ENCODE measurements at regions not wholly inside any gene's neighbourhood (a gene's known extent, or its start where the extent isn't known, plus 50 kb on each side); places are given as distances from the start of the nearest gene placed in this dataset.
"Not testable (repeated sequence)": the region's sequence is repeated elsewhere in the genome, so short reads cannot be mapped to it uniquely, and the experiment has no call there.

GRCh38 chr3:184498986-184499606 is 62.5 kb upstream of the EPHB3 start:
- Histone ChIP-seq H3K27me3 (ENCODE audit: control insufficient read depth, insufficient read depth, low read length) (peaks cover 6% of the 10 kb centered on the region), H3K36me3 (ENCODE audit: control insufficient read depth, insufficient read depth, low read length) (no peaks in the 10 kb centered on the region), H3K4me3 (ENCODE audit: low read depth, low read length) (no peak overlapping the region)
- ChIA-PET POLR2A (no interaction called here), CTCF (interaction anchor here (1.2 to 2.7 kb wide), 3 partner anchors 12 to 121 kb away, joined by 3 to 10 read pairs (median 3); partner anchors contain the start of gene THPO)
- no peak for TF ChIP-seq CTCF (IDR thresholded peaks at IDR 0.05; ENCODE audit: insufficient read depth, low read depth, low read length)
- DNase-seq (ENCODE audit: low read depth) = no peak

- CTCF ChIA-PET = interaction anchor here (0.8 to 2.7 kb wide), 5 partner anchors 13 to 123 kb away, joined by 3 to 10 read pairs (median 3); partner anchors contain the start of gene THPO
- Histone ChIP-seq H3K4me3 (ENCODE audit: low read depth, low read length) (no peak overlapping the region), H3K27me3 (ENCODE audit: control insufficient read depth, insufficient read depth, low read length) (peaks cover 6% of the 10 kb centered on the region), H3K36me3 (ENCODE audit: control insufficient read depth, insufficient read depth, low read length) (no peaks in the 10 kb centered on the region)
- POLR2A ChIA-PET = no interaction called here
- TF ChIP-seq CTCF (IDR thresholded peaks at IDR 0.05; ENCODE audit: insufficient read depth, low read depth, low read length) = no peak
- DNase-seq (ENCODE audit: low read depth) = no peak
Measured at GRCh38 chr3:184500344-184500923, 61.2 kb upstream of the EPHB3 start.

GRCh38 chr3:184502123-184502667 is 59.4 kb upstream of the EPHB3 start:
- peaks cover 9% of the 10 kb centered on the region for H3K27me3 ChIP-seq (ENCODE audit: control insufficient read depth, insufficient read depth, low read length)
- no peak overlapping the region for H3K4me3 ChIP-seq (ENCODE audit: low read depth, low read length)
- no peak for DNase-seq (ENCODE audit: low read depth)
- CTCF ChIA-PET = interaction anchor here (0.7 kb wide), 1 partner anchor 16 kb away, joined by 3 read pairs; no protein-coding TSS in a partner anchor
- no peaks in the 10 kb centered on the region for H3K36me3 ChIP-seq (ENCODE audit: control insufficient read depth, insufficient read depth, low read length)
- POLR2A ChIA-PET = no interaction called here
- no peak for TF ChIP-seq CTCF (IDR thresholded peaks at IDR 0.05; ENCODE audit: insufficient read depth, low read depth, low read length)

- DNase-seq (ENCODE audit: low read depth); POLR2A ChIA-PET; H3K36me3 ChIP-seq (ENCODE audit: control insufficient read depth, insufficient read depth, low read length); H3K4me3 ChIP-seq (ENCODE audit: low read depth, low read length); H3K27me3 ChIP-seq (ENCODE audit: control insufficient read depth, insufficient read depth, low read length): not testable (repeated sequence)
- CTCF ChIA-PET = interaction anchor here (1.1 kb wide), 1 partner anchor 131 kb away, joined by 4 read pairs; no protein-coding TSS in a partner anchor
Measured at GRCh38 chr3:184502841-184503240, 58.7 kb upstream of the EPHB3 start.

GRCh38 chr3:184503647-184504046 is 57.9 kb upstream of the EPHB3 start:
- DNase-seq (ENCODE audit: low read depth) = no peak
- CTCF ChIA-PET = interaction anchor here (1.1 kb wide), 1 partner anchor 132 kb away, joined by 4 read pairs; no protein-coding TSS in a partner anchor
- no peak for TF ChIP-seq CTCF (IDR thresholded peaks at IDR 0.05; ENCODE audit: insufficient read depth, low read depth, low read length)
- POLR2A ChIA-PET = no interaction called here
- Histone ChIP-seq H3K36me3 (ENCODE audit: control insufficient read depth, insufficient read depth, low read length) (no peaks in the 10 kb centered on the region), H3K4me3 (ENCODE audit: low read depth, low read length) (no peak overlapping the region), H3K27me3 (ENCODE audit: control insufficient read depth, insufficient read depth, low read length) (peaks cover 9% of the 10 kb centered on the region)

Data from BJ (cell line).